WTC11 (cell line): ENCODE measurements at regions not wholly inside any gene's neighbourhood (a gene's known extent, or its start where the extent isn't known, plus 50 kb on each side); places are given as distances from the start of the nearest gene placed in this dataset.

Source experiments
- ATAC-seq: fragments of 200-7000 bp; cut with Tn5 transposase; 2 replicates; pipeline ENCODE4 v1.10.0; 2021; ENCODE audit warnings: mild to moderate bottlenecking, moderate library complexity
- CTCF ChIA-PET: fragments of 300-600 bp; sonication (Branson Sonifier 250); formaldehyde crosslinking; loops from one replicate; lab custom pipeline; 2021; ENCODE audit warnings: antibody characterized with exemption; lab: Charles Lee
- POLR2A ChIA-PET: fragments of 350-600 bp; sonication (Branson Sonifier 250); formaldehyde crosslinking; loops from one replicate; lab custom pipeline; 2021; ENCODE audit warnings: antibody characterized with exemption; lab: Charles Lee
- DNase-seq: peaks from one replicate; pipeline ENCODE4 v3.0.0; 2021; ENCODE audit warnings: low spot score
- H3K27ac Mint-ChIP-seq: 2 replicates; pipeline ENCODE4 v1.8.0; 2021; ENCODE audit warnings: mixed read lengths
- H3K27me3 Mint-ChIP-seq: 2 replicates; pipeline ENCODE4 v1.8.0; 2021; ENCODE audit warnings: low read depth, mild to moderate bottlenecking, moderate library complexity, mixed read lengths
- H3K36me3 Mint-ChIP-seq: 2 replicates; pipeline ENCODE4 v1.8.0; 2021; ENCODE audit warnings: mixed read lengths
- H3K4me1 Mint-ChIP-seq: 2 replicates; pipeline ENCODE4 v1.8.0; 2022; ENCODE audit warnings: mixed read lengths
- H3K4me3 Mint-ChIP-seq: 2 replicates; pipeline ENCODE4 v1.8.0; 2021; ENCODE audit warnings: mild to moderate bottlenecking, moderate library complexity, mixed read lengths
- H3K9me3 Mint-ChIP-seq: 2 replicates; pipeline ENCODE4 v1.8.0; 2021; ENCODE audit warnings: mixed read lengths
- FOXJ3 ChIP-seq: sonication (generic); formaldehyde crosslinking; IDR thresholded peaks from 2 replicates; pipeline ENCODE4 v1.9.0; 2021; ENCODE audit warnings: missing genetic modification reagents, mild to moderate bottlenecking, borderline replicate concordance
- GTF2I ChIP-seq: fragments of 250-450 bp; sonication (Bioruptor Pico); conservative IDR thresholded peaks from 2 replicates; pipeline ENCODE4 v1.4.0; 2021; ENCODE audit warnings: mild to moderate bottlenecking
- NFE2L1 ChIP-seq: sonication (generic); formaldehyde crosslinking; IDR thresholded peaks from 2 replicates; pipeline ENCODE4 v1.8.1; 2023; ENCODE audit warnings: missing genetic modification reagents
- RELA ChIP-seq: sonication (generic); formaldehyde crosslinking; IDR thresholded peaks from 2 replicates; pipeline ENCODE4 v1.8.1; 2022; ENCODE audit warnings: missing genetic modification reagents, mild to moderate bottlenecking, borderline replicate concordance
- TP53 ChIP-seq: sonication (generic); formaldehyde crosslinking; IDR thresholded peaks from 2 replicates; pipeline ENCODE4 v1.8.1; 2023; ENCODE audit warnings: mild to moderate bottlenecking, missing genetic modification reagents
- ZNF138 ChIP-seq: sonication (generic); formaldehyde crosslinking; conservative IDR thresholded peaks from 2 replicates; pipeline ENCODE4 v1.8.1; 2022; ENCODE audit warnings: mild to moderate bottlenecking, moderate library complexity, missing genetic modification reagents
- ZNF232 ChIP-seq: sonication (generic); formaldehyde crosslinking; IDR thresholded peaks from 2 replicates; pipeline ENCODE4 v1.8.0; 2022; ENCODE audit warnings: mild to moderate bottlenecking, missing genetic modification reagents
- ZNF263 ChIP-seq: sonication (generic); formaldehyde crosslinking; IDR thresholded peaks from 2 replicates; pipeline ENCODE4 v1.8.1; 2022; ENCODE audit warnings: low read depth, mild to moderate bottlenecking, moderate library complexity, missing genetic modification reagents
- ZNF423 ChIP-seq: fragments of 250-450 bp; sonication (Bioruptor Pico); IDR thresholded peaks from 2 replicates; pipeline ENCODE4 v2.1.2; 2022; ENCODE audit warnings: mild to moderate bottlenecking, moderate library complexity
- TF ChIP-seq, protein P1 (sequence below): sonication (generic); formaldehyde crosslinking; IDR thresholded peaks from 2 replicates; pipeline ENCODE4 v1.8.0; 2022; ENCODE audit warnings: missing genetic modification reagents
- TF ChIP-seq, protein P2 (sequence below): sonication (generic); formaldehyde crosslinking; IDR thresholded peaks from 2 replicates; pipeline ENCODE4 v1.8.0; 2022; ENCODE audit warnings: mild to moderate bottlenecking, missing genetic modification reagents
- TF ChIP-seq, protein P3 (sequence below): sonication (generic); formaldehyde crosslinking; IDR thresholded peaks from 2 replicates; pipeline ENCODE4 v1.8.1; 2022; ENCODE audit warnings: low read depth, missing genetic modification reagents, borderline replicate concordance
- TF ChIP-seq, protein P4 (sequence below): fragments of 200-600 bp; IDR thresholded peaks from 2 replicates; pipeline ENCODE4 v1.8.0; 2022; ENCODE audit warnings: antibody characterized with exemption

DNA sequence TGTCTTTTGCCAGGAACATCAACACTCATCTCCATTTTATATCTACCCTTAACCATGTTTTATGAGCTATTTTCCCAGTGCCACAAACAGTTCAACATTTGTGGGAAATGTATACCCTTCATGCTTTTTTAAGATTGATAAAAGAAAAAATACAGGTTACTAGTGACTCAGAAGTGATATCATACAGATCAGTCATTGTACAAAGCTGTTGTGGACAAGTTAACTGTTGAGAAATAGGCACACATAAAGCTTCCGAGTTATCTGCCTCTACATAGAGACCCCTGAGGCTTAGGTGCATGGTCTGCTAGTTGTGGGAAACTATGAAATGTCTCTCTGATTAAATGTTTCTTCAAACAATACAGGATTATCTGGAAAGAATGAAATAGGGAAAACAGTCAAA lies 96.3 kb downstream of the LSM5 start (continued):
- TF ChIP-seq, protein P1, sequence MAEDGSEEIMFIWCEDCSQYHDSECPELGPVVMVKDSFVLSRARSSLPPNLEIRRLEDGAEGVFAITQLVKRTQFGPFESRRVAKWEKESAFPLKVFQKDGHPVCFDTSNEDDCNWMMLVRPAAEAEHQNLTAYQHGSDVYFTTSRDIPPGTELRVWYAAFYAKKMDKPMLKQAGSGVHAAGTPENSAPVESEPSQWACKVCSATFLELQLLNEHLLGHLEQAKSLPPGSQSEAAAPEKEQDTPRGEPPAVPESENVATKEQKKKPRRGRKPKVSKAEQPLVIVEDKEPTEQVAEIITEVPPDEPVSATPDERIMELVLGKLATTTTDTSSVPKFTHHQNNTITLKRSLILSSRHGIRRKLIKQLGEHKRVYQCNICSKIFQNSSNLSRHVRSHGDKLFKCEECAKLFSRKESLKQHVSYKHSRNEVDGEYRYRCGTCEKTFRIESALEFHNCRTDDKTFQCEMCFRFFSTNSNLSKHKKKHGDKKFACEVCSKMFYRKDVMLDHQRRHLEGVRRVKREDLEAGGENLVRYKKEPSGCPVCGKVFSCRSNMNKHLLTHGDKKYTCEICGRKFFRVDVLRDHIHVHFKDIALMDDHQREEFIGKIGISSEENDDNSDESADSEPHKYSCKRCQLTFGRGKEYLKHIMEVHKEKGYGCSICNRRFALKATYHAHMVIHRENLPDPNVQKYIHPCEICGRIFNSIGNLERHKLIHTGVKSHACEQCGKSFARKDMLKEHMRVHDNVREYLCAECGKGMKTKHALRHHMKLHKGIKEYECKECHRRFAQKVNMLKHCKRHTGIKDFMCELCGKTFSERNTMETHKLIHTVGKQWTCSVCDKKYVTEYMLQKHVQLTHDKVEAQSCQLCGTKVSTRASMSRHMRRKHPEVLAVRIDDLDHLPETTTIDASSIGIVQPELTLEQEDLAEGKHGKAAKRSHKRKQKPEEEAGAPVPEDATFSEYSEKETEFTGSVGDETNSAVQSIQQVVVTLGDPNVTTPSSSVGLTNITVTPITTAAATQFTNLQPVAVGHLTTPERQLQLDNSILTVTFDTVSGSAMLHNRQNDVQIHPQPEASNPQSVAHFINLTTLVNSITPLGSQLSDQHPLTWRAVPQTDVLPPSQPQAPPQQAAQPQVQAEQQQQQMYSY (CRISPR knock-in tag), result no peak
- no peak for TF ChIP-seq ZNF263 (CRISPR knock-in tag)
- no peak for TF ChIP-seq ZNF232 (CRISPR knock-in tag)
- no peak for TF ChIP-seq GTF2I
- TF ChIP-seq FOXJ3, result no peak
- no peak for TF ChIP-seq ZNF423 (CRISPR knock-in tag)
- TF ChIP-seq, protein P2, sequence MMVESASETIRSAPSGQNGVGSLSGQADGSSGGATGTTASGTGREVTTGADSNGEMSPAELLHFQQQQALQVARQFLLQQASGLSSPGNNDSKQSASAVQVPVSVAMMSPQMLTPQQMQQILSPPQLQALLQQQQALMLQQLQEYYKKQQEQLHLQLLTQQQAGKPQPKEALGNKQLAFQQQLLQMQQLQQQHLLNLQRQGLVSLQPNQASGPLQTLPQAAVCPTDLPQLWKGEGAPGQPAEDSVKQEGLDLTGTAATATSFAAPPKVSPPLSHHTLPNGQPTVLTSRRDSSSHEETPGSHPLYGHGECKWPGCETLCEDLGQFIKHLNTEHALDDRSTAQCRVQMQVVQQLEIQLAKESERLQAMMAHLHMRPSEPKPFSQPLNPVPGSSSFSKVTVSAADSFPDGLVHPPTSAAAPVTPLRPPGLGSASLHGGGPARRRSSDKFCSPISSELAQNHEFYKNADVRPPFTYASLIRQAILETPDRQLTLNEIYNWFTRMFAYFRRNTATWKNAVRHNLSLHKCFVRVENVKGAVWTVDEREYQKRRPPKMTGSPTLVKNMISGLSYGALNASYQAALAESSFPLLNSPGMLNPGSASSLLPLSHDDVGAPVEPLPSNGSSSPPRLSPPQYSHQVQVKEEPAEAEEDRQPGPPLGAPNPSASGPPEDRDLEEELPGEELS (CRISPR knock-in tag), result no peak
- TF ChIP-seq, protein P3, sequence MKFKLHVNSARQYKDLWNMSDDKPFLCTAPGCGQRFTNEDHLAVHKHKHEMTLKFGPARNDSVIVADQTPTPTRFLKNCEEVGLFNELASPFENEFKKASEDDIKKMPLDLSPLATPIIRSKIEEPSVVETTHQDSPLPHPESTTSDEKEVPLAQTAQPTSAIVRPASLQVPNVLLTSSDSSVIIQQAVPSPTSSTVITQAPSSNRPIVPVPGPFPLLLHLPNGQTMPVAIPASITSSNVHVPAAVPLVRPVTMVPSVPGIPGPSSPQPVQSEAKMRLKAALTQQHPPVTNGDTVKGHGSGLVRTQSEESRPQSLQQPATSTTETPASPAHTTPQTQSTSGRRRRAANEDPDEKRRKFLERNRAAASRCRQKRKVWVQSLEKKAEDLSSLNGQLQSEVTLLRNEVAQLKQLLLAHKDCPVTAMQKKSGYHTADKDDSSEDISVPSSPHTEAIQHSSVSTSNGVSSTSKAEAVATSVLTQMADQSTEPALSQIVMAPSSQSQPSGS, result no peak
- TF ChIP-seq TP53 (CRISPR knock-in tag), result no peak
- TF ChIP-seq NFE2L1, result no peak

DNA sequence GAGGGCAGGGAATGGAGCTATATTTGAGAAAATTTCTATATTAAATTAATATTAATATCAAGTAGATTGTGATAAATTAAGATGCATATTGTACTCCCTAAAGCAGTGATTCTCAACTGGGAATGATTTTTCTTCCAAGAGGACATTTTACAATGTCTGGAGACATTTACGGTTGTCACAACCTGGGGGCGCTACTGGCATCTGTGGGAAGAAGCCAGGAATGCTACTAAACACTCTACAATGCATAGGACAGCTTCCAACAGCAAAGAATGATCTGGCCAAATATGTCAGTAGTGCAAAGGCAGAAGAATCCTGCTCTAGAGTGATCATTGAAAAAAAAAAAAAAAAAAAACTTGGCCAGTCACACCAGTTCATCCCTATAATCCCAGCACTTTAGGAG lies 100.0 kb downstream of the LSM5 start:
- DNase-seq, result peak; percentile 49
- ChIA-PET POLR2A (no interaction called here), CTCF (interaction anchor here (0.6 kb wide), 1 partner anchor 228 kb away, joined by 3 read pairs; no protein-coding TSS in a partner anchor)
- Mint-ChIP-seq H3K9me3 (peaks cover 4% of the 10 kb centered on the region), H3K27ac (no peak overlapping the region), H3K27me3 (peaks cover 2% of the 10 kb centered on the region; the same call in 1 of the 2 replicates), H3K4me3 (no peak overlapping the region), H3K4me1 (no peaks in the 10 kb centered on the region), H3K36me3 (no peaks in the 10 kb centered on the region)
- ATAC-seq, result peak; percentile 52
- TF ChIP-seq RELA (CRISPR knock-in tag), result no peak
- TF ChIP-seq, protein P4, sequence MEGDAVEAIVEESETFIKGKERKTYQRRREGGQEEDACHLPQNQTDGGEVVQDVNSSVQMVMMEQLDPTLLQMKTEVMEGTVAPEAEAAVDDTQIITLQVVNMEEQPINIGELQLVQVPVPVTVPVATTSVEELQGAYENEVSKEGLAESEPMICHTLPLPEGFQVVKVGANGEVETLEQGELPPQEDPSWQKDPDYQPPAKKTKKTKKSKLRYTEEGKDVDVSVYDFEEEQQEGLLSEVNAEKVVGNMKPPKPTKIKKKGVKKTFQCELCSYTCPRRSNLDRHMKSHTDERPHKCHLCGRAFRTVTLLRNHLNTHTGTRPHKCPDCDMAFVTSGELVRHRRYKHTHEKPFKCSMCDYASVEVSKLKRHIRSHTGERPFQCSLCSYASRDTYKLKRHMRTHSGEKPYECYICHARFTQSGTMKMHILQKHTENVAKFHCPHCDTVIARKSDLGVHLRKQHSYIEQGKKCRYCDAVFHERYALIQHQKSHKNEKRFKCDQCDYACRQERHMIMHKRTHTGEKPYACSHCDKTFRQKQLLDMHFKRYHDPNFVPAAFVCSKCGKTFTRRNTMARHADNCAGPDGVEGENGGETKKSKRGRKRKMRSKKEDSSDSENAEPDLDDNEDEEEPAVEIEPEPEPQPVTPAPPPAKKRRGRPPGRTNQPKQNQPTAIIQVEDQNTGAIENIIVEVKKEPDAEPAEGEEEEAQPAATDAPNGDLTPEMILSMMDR, result 0 out of 2 replicates have a peak, but pooled peaks have one; percentile 26

DNA sequence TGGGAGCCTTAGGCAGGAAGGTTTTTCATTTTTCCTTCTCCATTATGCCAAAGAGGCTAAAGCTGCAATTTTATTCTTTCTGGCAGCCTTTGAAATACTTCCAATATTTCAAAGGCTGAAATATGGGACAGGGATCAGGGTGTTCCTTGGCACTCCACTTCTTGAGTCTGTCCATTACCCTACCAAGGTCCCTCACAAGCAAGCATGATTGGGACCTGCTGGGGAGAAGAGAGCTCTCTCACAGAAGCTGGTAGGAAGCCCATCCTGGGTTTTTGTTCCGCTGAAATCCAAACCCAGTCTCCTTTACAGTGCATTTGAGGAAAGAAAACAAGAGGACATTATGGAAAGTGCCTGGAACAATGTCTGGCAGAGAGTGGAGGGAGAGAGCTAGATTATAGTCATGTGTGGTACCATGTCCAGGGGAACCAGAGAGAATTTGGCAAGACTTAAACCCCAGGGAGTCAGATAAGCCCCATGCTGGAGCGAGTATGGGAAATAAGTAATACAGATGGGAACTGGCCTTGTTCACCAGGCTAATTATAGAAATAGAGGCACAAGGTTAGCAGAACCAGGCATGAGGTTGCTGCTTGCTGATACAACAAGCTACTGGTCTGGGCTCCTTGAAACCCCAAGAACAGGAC lies 104.7 kb downstream of the LSM5 start:
- Mint-ChIP-seq H3K27me3 (peaks cover 10% of the 10 kb centered on the region), H3K4me1 (peaks cover 2% of the 10 kb centered on the region), H3K27ac (no peak overlapping the region), H3K36me3 (no peaks in the 10 kb centered on the region; the same call in 1 of the 2 replicates), H3K4me3 (no peak overlapping the region), H3K9me3 (peaks cover 11% of the 10 kb centered on the region)
- ATAC-seq (no peak), DNase-seq (no peak)
- CTCF ChIA-PET, result no interaction called here
- POLR2A ChIA-PET, result no interaction called here
- TF ChIP-seq ZNF138, result no peak
